Inflammatory macrophage treated with lipopolysaccharide for 4 hours (primary cell): ENCODE measurements at regions not wholly inside any gene's neighbourhood (a gene's known extent, or its start where the extent isn't known, plus 50 kb on each side); places are given as distances from the start of the nearest gene placed in this dataset.
"Not testable (repeated sequence)": the region's sequence is repeated elsewhere in the genome, so short reads cannot be mapped to it uniquely, and the experiment has no call there.

ENCODE experiments used
- DNase-seq: peaks from one replicate; pipeline ENCODE4 v3.0.0-alpha.2; 2020

GRCh38 chr1:55803429-55803828, 588.3 kb upstream of the USP24 start:
- DNase-seq = no peak

- DNase-seq = no peak
Measured at GRCh38 chr1:55801481-55801880, 586.3 kb upstream of the USP24 start.

GRCh38 chr1:55800503-55800902, 585.3 kb upstream of the USP24 start:
- no peak for DNase-seq

GRCh38 chr1:55793856-55794255, 578.7 kb upstream of the USP24 start:
- no peak for DNase-seq

- no peak for DNase-seq
Measured at GRCh38 chr1:55792870-55793269, 577.7 kb upstream of the USP24 start.

- DNase-seq = no peak
Measured at GRCh38 chr1:55789466-55789865, 574.3 kb upstream of the USP24 start.

- DNase-seq = no peak
Measured at GRCh38 chr1:55786396-55786795, 571.2 kb upstream of the USP24 start.

GRCh38 chr1:55784941-55785450, 569.8 kb upstream of the USP24 start:
- DNase-seq = not testable (repeated sequence)

GRCh38 chr1:55781944-55782482, 566.8 kb upstream of the USP24 start:
- DNase-seq = no peak

- no peak for DNase-seq
Measured at GRCh38 chr1:55781003-55781402, 565.8 kb upstream of the USP24 start.

- no peak for DNase-seq
Measured at GRCh38 chr1:55777545-55777944, 562.4 kb upstream of the USP24 start.

- DNase-seq = no peak
Measured at GRCh38 chr1:55775007-55775406, 559.8 kb upstream of the USP24 start.

GRCh38 chr1:55774446-55774845, 559.3 kb upstream of the USP24 start:
- no peak for DNase-seq

- no peak for DNase-seq
Measured at GRCh38 chr1:55773211-55773940, 558.2 kb upstream of the USP24 start.

GRCh38 chr1:55768327-55768952, 553.3 kb upstream of the USP24 start:
- DNase-seq = no peak

GRCh38 chr1:55767171-55767570, 552.0 kb upstream of the USP24 start:
- DNase-seq = no peak

GRCh38 chr1:55765505-55765904, 550.3 kb upstream of the USP24 start:
- not testable (repeated sequence) for DNase-seq

GRCh38 chr1:55751776-55752175, 536.6 kb upstream of the USP24 start:
- DNase-seq = no peak

- DNase-seq = no peak
Measured at GRCh38 chr1:55750628-55750995, 535.4 kb upstream of the USP24 start.

- DNase-seq = no peak
Measured at GRCh38 chr1:55749975-55750627, 534.9 kb upstream of the USP24 start.

- no peak for DNase-seq
Measured at GRCh38 chr1:55747408-55747841, 532.3 kb upstream of the USP24 start.

GRCh38 chr1:55746710-55747109, 531.5 kb upstream of the USP24 start:
- DNase-seq = no peak

GRCh38 chr1:55741516-55741915, 526.4 kb upstream of the USP24 start:
- DNase-seq = no peak

GRCh38 chr1:55735106-55735505, 519.9 kb upstream of the USP24 start:
- no peak for DNase-seq
